RWPE2 (cell line): ENCODE measurements at regions not wholly inside any gene's neighbourhood (a gene's known extent, or its start where the extent isn't known, plus 50 kb on each side); places are given as distances from the start of the nearest gene placed in this dataset.
"Not testable (repeated sequence)": the region's sequence is repeated elsewhere in the genome, so short reads cannot be mapped to it uniquely, and the experiment has no call there.

Source experiments
- ATAC-seq: fragments of 200-7000 bp; cut with Tn5 transposase; 3 replicates; pipeline ENCODE4 v1.9.1; 2021; ENCODE audit warnings: low read depth
- DNase-seq: peaks from one replicate; pipeline ENCODE4 v3.0.0-alpha.2; 2020; ENCODE audit warnings: low spot score
- H3K27ac ChIP-seq: fragments of 450-650 bp; 2 replicates; pipeline ENCODE4 v1.5.1; 2017; ENCODE audit warnings: mild to moderate bottlenecking; ENCODE audit not compliant: poor library complexity, severe bottlenecking
- H3K27me3 ChIP-seq: fragments of 250-450 bp; sonication (Bioruptor Pico); 2 replicates; pipeline ENCODE4 v1.5.1; 2021; ENCODE audit warnings: mild to moderate bottlenecking, moderate library complexity; ENCODE audit not compliant: insufficient read depth, poor library complexity, severe bottlenecking
- H3K36me3 ChIP-seq: fragments of 250-450 bp; sonication (Bioruptor Pico); 2 replicates; pipeline ENCODE4 v1.5.1; 2020; ENCODE audit warnings: low read depth, mild to moderate bottlenecking, moderate library complexity
- H3K4me1 ChIP-seq: fragments of 250-450 bp; sonication (Bioruptor Pico); 2 replicates; pipeline ENCODE4 v1.5.1; 2021; ENCODE audit warnings: mild to moderate bottlenecking, moderate library complexity; ENCODE audit not compliant: insufficient read depth, poor library complexity, severe bottlenecking
- H3K4me3 ChIP-seq: fragments of 250-450 bp; sonication (Bioruptor Pico); 2 replicates; pipeline ENCODE4 v1.5.1; 2021; ENCODE audit warnings: mild to moderate bottlenecking, moderate library complexity; ENCODE audit not compliant: severe bottlenecking
- H3K9me3 ChIP-seq: fragments of 250-450 bp; sonication (Bioruptor Pico); 2 replicates; pipeline ENCODE4 v1.5.1; 2021; ENCODE audit warnings: mild to moderate bottlenecking, moderate library complexity; ENCODE audit not compliant: severe bottlenecking
- TF ChIP-seq, protein P1 (sequence below): fragments of 450-650 bp; IDR thresholded peaks from one replicate; pipeline ENCODE4 v1.5.1; 2017; ENCODE audit warnings: mild to moderate bottlenecking, moderate library complexity; ENCODE audit not compliant: poor library complexity, severe bottlenecking

DNA sequence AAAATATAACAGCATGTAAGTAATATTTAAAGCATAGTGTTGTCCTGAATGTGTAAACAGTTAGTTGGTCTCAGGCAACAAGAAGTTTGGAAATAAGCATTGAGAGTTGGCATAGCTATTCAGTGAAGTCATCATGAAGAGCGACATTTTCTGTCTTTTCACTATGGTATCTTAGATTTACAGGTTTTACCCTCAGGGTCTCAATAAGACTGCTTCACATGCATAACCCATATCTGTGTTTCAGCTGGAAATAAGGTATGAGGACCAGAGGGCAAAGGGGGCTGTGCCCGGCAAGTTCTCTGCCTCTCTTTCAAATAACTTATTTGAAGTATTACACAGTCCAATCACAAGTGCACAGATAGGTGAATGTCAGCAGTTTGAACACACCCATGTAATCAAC lies 290.2 kb upstream of the CNTN3 start:
- no peak for DNase-seq
- ATAC-seq, result no peak
- Histone ChIP-seq H3K4me3 (no peak overlapping the region), H3K27me3 (no peaks in the 10 kb centered on the region), H3K4me1 (no peaks in the 10 kb centered on the region), H3K27ac (no peak overlapping the region), H3K9me3 (no peaks in the 10 kb centered on the region), H3K36me3 (no peaks in the 10 kb centered on the region)
- TF ChIP-seq, protein P1, sequence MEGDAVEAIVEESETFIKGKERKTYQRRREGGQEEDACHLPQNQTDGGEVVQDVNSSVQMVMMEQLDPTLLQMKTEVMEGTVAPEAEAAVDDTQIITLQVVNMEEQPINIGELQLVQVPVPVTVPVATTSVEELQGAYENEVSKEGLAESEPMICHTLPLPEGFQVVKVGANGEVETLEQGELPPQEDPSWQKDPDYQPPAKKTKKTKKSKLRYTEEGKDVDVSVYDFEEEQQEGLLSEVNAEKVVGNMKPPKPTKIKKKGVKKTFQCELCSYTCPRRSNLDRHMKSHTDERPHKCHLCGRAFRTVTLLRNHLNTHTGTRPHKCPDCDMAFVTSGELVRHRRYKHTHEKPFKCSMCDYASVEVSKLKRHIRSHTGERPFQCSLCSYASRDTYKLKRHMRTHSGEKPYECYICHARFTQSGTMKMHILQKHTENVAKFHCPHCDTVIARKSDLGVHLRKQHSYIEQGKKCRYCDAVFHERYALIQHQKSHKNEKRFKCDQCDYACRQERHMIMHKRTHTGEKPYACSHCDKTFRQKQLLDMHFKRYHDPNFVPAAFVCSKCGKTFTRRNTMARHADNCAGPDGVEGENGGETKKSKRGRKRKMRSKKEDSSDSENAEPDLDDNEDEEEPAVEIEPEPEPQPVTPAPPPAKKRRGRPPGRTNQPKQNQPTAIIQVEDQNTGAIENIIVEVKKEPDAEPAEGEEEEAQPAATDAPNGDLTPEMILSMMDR, result no peak

DNA sequence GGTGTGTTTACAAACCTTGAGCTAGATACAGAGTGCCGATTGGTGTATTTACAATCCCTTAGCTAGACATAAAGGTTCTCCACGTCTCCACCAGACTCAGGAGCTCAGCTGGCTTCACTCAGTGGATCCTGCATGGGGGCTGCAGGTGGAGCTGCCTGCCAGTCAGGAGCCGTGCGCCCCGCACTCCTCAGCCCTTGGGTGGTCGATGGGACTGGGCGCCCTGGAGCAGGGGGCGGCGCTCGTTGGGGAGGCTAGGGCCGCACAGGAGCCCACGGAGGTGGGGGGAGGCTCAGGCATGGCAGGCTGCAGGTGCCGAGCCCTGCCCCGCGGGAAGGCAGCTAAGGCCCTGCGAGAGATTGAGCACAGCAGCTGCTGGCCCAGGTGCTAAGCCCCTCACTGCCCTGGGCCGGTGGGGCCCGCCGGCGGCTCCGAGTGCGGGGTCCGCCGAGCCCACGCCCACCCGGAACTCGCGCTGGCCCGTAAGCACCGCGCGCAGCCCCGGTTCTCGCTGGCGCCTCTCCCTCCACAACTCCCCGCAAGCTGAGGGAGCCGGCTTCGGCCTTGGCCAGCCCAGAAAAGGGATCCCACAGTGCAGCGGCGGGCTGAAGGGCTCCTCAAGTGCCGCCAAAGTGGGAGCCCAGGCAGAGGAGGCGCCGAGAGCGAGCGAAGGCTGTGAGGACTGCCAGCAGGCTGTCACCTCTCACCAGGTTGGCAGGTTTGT lies 285.5 kb upstream of the CNTN3 start:
- H3K27ac ChIP-seq, H3K9me3 ChIP-seq, H3K36me3 ChIP-seq, H3K27me3 ChIP-seq, H3K4me1 ChIP-seq, DNase-seq, H3K4me3 ChIP-seq, ATAC-seq: not testable (repeated sequence)

DNA sequence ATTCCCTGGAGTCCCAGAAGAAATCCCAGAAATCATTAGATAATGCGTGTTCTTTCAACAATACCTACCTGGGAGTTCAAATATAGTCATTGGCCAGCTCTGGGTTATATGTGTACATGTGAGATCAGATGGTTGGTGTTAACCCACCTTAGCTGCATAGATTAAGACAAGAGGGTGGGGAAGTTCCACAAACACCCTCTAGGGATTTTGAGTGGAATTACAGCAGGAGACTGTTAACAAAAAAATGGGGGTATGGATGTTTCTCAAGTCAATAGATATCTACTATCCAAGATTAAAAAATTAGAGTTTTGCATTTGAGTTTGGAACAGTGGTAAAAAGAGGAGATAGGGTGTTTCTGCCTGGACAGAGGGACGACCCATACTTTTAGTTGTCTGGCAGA lies 282.5 kb upstream of the CNTN3 start:
- H3K36me3 ChIP-seq, result no peaks in the 10 kb centered on the region
- H3K9me3 ChIP-seq, result no peaks in the 10 kb centered on the region
- H3K4me1 ChIP-seq, result no peaks in the 10 kb centered on the region
- no peak overlapping the region for H3K27ac ChIP-seq
- H3K4me3 ChIP-seq, result no peak overlapping the region
- TF ChIP-seq, protein P1, result peak; percentile 52
- DNase-seq (no peak), ATAC-seq (peak; percentile 42; the same call in 1 of the 3 replicates)
- H3K27me3 ChIP-seq, result no peaks in the 10 kb centered on the region

DNA sequence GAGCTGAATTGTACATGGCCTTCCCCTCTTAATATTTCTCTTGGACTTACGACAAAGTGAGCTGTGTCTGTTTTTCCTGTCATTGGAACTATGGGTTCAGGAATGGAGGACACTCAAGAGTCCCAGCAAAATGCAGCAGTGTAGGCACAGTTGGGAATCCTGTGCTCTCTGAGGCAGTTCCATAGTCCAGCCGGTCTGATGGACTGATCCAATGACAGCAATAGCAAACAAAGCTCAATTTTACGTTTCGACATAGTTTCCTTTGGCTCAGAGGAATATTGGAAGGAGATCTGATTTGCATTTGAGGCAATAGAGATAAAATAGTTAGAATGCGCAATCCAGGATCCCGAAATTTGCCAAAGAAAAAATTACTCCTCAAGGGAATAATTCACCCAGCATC lies 276.9 kb upstream of the CNTN3 start:
- ATAC-seq, result no peak
- Histone ChIP-seq H3K4me1 (no peaks in the 10 kb centered on the region), H3K27me3 (no peaks in the 10 kb centered on the region), H3K27ac (no peak overlapping the region), H3K36me3 (no peaks in the 10 kb centered on the region), H3K4me3 (no peak overlapping the region), H3K9me3 (no peaks in the 10 kb centered on the region)
- no peak for DNase-seq
- TF ChIP-seq, protein P1, result no peak

DNA sequence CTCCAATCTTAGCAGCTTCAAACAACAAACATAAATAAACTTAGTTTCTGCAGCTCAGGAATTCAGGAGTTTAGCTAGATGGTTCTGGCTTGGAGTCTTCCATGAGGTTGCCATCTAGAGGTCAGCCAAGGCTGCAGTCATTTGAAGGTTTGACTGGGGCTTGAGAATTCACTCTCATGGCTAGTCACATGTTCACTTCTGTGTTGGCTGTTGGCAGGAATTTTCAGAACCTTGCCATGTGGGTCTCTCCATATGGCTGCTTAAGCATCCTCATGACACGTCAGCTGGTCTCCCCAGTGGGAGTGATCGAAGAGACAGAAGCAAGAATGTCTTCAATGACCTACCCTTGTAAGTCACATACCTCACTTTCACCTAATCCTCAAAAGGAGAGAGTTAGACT lies 269.2 kb upstream of the CNTN3 start:
- Histone ChIP-seq H3K4me1 (no peaks in the 10 kb centered on the region), H3K36me3 (no peaks in the 10 kb centered on the region), H3K27ac (no peak overlapping the region), H3K9me3 (no peaks in the 10 kb centered on the region), H3K27me3 (no peaks in the 10 kb centered on the region), H3K4me3 (no peak overlapping the region)
- DNase-seq, result no peak
- peak; percentile 63 for ATAC-seq
- TF ChIP-seq, protein P1, result peak; percentile 60
